ENCODE measurements at regions not wholly inside any gene's neighbourhood (a gene's known extent, or its start where the extent isn't known, plus 50 kb on each side); places are given as distances from the start of the nearest gene placed in this dataset.

DNA sequence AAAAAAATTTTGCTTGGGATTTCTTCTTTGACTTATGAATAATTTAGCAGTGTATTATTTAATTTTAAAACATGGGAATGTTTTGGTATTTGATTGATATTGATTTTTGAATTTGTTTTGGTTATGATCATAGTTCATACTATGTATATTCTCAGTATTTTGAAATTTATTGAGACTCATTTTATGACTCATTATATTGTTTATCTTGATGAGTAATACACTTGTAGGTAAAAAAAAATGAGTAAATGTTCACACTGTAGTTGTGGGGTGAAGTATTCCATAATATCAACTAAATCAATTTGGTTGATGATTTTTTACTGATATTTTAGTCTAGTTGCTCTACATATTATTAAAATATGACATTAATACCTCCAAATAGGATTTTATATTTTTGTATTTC, 1142.2 kb downstream of the ADGRL3 start:
- Mint-ChIP-seq H3K4me3 (ENCODE audit: low read depth, unreplicated experiment) (no peak overlapping the region), H3K4me1 (ENCODE audit: low read depth, unreplicated experiment) (no peaks in the 10 kb centered on the region), H3K27ac (ENCODE audit: unreplicated experiment) (no peak overlapping the region), H3K36me3 (ENCODE audit: insufficient read depth, unreplicated experiment) (peaks cover 6% of the 10 kb centered on the region), H3K9me3 (ENCODE audit: low read depth, unreplicated experiment) (peaks cover 9% of the 10 kb centered on the region), H3K27me3 (ENCODE audit: unreplicated experiment) (no peaks in the 10 kb centered on the region)
- BruUV-seq (replicated peaks) = no TSS peak
- CTCF ChIA-PET = no interaction called here
- intact Hi-C loops (cut with micrococcal nuclease; ENCODE audit: unreplicated experiment) = no loop called here
- TF ChIP-seq, protein P1, sequence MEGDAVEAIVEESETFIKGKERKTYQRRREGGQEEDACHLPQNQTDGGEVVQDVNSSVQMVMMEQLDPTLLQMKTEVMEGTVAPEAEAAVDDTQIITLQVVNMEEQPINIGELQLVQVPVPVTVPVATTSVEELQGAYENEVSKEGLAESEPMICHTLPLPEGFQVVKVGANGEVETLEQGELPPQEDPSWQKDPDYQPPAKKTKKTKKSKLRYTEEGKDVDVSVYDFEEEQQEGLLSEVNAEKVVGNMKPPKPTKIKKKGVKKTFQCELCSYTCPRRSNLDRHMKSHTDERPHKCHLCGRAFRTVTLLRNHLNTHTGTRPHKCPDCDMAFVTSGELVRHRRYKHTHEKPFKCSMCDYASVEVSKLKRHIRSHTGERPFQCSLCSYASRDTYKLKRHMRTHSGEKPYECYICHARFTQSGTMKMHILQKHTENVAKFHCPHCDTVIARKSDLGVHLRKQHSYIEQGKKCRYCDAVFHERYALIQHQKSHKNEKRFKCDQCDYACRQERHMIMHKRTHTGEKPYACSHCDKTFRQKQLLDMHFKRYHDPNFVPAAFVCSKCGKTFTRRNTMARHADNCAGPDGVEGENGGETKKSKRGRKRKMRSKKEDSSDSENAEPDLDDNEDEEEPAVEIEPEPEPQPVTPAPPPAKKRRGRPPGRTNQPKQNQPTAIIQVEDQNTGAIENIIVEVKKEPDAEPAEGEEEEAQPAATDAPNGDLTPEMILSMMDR (IDR thresholded peaks at IDR 0.05; ENCODE audit: unreplicated experiment) = no peak
- no peak for DNase-seq

DNA sequence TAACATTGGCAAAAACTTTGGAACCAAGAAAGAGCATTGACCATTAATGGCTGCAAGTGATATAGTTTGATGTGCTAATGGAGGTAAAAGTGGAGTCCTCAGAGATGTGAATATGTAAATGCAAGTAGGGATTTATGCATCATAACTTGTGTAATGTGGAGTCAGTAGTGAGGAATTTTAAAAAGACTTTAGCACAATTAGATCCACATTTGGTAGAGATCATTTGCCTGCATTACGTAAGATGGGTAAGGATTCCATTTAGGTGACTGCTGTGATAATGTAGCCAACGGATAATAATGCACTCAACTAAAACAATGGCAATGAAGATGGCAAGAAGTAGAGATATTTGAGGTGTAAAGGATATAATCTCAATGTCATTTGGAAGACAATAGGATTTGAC, 1128.4 kb downstream of the ADGRL3 start:
- no peak for DNase-seq
- H3K4me3 Mint-ChIP-seq (ENCODE audit: low read depth, unreplicated experiment) = no peak overlapping the region
- H3K36me3 Mint-ChIP-seq (ENCODE audit: insufficient read depth, unreplicated experiment) = no peaks in the 10 kb centered on the region
- peaks cover 3% of the 10 kb centered on the region for H3K9me3 Mint-ChIP-seq (ENCODE audit: low read depth, unreplicated experiment)
- BruUV-seq (replicated peaks) = no TSS peak
- CTCF ChIA-PET = no interaction called here
- H3K27me3 Mint-ChIP-seq (ENCODE audit: unreplicated experiment) = no peaks in the 10 kb centered on the region
- intact Hi-C loops (cut with micrococcal nuclease; ENCODE audit: unreplicated experiment) = no loop called here
- TF ChIP-seq, protein P1 (IDR thresholded peaks at IDR 0.05; ENCODE audit: unreplicated experiment) = no peak
- no peak overlapping the region for H3K27ac Mint-ChIP-seq (ENCODE audit: unreplicated experiment)
- no peaks in the 10 kb centered on the region for H3K4me1 Mint-ChIP-seq (ENCODE audit: low read depth, unreplicated experiment)

DNA sequence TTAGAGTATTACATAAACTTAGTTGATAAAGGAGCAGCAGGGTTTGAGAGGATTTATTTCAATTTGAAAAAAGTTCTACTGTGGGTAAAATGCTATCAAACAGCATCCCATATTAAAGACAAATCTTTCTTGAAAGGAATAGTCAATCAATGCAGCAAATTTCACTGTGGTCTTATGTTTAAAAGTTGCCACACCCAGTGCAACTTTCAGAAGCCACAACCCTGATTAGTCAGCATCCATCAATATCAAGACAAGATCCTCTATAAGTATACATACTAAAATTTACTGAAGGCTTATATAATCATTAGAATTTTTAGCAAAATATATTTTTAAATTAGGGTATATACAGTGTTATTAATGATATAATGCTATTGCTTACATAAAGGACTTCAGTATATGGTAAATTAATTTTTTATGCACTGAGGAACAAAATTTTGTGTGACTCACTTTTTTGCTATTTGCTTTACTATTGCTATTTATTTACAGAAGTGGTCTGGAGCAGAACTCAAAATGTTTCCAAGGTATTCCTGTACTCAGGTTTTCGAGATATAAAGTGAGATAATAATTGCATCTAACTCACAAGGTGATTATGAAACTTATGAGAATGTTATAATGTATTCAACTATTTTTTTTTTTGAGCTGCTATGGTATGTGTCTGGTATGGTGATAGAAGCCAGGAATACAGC, 1127.6 kb downstream of the ADGRL3 start:
- no TSS peak for BruUV-seq (replicated peaks)
- DNase-seq = no peak
- no peaks in the 10 kb centered on the region for H3K36me3 Mint-ChIP-seq (ENCODE audit: insufficient read depth, unreplicated experiment)
- H3K4me1 Mint-ChIP-seq (ENCODE audit: low read depth, unreplicated experiment) = no peaks in the 10 kb centered on the region
- H3K4me3 Mint-ChIP-seq (ENCODE audit: low read depth, unreplicated experiment) = no peak overlapping the region
- CTCF ChIA-PET = no interaction called here
- H3K27ac Mint-ChIP-seq (ENCODE audit: unreplicated experiment) = no peak overlapping the region
- H3K9me3 Mint-ChIP-seq (ENCODE audit: low read depth, unreplicated experiment) = peaks cover 3% of the 10 kb centered on the region
- TF ChIP-seq, protein P1 (IDR thresholded peaks at IDR 0.05; ENCODE audit: unreplicated experiment) = no peak
- H3K27me3 Mint-ChIP-seq (ENCODE audit: unreplicated experiment) = no peaks in the 10 kb centered on the region
- intact Hi-C loops (cut with micrococcal nuclease; ENCODE audit: unreplicated experiment) = no loop called here

DNA sequence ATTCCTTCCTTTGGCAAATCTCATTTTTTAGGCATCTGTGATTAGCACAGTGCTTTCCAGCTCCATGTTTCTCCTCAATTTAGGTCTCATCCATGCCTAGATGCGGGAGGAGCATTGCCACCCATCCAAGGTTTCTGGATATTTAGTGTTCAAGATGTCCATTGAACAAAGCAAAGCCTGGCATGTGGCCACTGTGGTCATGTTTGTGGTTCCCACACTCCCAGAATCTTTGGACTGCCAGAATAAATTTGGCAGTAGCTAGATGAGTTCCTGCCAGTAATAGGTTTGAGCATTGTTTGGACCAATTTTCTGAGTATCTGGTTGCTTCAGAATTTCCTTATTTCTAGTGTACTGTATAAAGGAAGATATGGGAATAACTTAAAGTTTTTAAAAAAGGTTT, 1124.1 kb downstream of the ADGRL3 start:
- intact Hi-C loops (cut with micrococcal nuclease; ENCODE audit: unreplicated experiment) = no loop called here
- BruUV-seq (replicated peaks) = no TSS peak
- Mint-ChIP-seq H3K4me3 (ENCODE audit: low read depth, unreplicated experiment) (no peak overlapping the region), H3K9me3 (ENCODE audit: low read depth, unreplicated experiment) (peaks cover 4% of the 10 kb centered on the region), H3K27me3 (ENCODE audit: unreplicated experiment) (no peaks in the 10 kb centered on the region), H3K27ac (ENCODE audit: unreplicated experiment) (no peak overlapping the region), H3K4me1 (ENCODE audit: low read depth, unreplicated experiment) (no peaks in the 10 kb centered on the region), H3K36me3 (ENCODE audit: insufficient read depth, unreplicated experiment) (no peaks in the 10 kb centered on the region)
- CTCF ChIA-PET = no interaction called here
- TF ChIP-seq, protein P1 (IDR thresholded peaks at IDR 0.05; ENCODE audit: unreplicated experiment) = no peak
- no peak for DNase-seq
